Activated T-cell treated with anti-CD3 and anti-CD28 coated beads for 4 hours (primary cell): ENCODE measurements at regions not wholly inside any gene's neighbourhood (a gene's known extent, or its start where the extent isn't known, plus 50 kb on each side); places are given as distances from the start of the nearest gene placed in this dataset.
"Not testable (repeated sequence)": the region's sequence is repeated elsewhere in the genome, so short reads cannot be mapped to it uniquely, and the experiment has no call there.

Experiments
- DNase-seq: peaks from one replicate; pipeline ENCODE4 v3.0.0-alpha.2; 2020

DNA sequence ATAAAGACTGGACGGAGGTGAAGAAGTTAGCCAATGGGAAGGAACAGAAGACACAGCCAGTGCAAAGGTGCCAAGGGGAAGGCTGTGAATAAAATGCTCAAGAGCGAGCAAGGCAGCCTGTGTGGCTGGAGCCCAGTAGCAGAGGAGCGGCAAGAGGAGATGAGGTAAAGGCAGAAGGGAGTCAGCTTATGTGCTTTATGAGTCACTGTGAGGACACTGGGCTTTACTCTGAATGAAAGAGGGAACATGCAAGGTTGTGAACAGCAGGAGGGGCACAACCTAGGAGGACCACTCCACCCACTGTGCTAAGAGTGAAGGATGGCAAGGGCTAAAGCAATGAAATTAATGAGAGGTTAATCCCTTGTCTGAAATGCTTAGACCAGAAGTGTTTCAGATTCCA lies 129.0 kb upstream of the ODAD2 start:
- DNase-seq = no peak

GRCh38 chr10:28125701-28126100 lies 126.8 kb upstream of the ODAD2 start:
- no peak for DNase-seq

- DNase-seq = no peak
These were observed 121.9 kb upstream of the ODAD2 start for GRCh38 chr10:28120795-28121194.

- DNase-seq = no peak
These were observed 121.3 kb upstream of the ODAD2 start for GRCh38 chr10:28120043-28120749.

- DNase-seq = no peak
These were observed 120.2 kb upstream of the ODAD2 start for GRCh38 chr10:28118985-28119628.

DNA sequence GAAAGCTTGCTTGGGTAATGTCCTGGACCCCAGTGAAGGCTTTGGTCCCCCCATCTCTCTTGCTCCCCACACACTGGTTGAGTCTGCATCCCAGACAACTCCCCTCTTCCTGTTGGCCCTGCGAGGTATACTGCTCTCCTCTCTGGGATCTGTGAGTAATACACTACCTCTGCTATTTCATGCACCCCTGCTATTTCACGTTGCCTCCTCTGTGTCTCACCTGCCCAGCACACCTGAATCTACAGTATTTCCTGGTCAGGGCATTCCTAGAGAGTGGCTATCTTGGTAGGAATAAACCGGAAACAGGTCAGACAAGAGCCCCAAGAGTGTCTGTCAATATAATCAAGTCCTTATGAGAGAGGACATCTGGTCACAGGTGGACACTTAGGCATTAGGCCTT lies 114.3 kb upstream of the ODAD2 start:
- DNase-seq = no peak

GRCh38 chr10:28111712-28112111 lies 112.8 kb upstream of the ODAD2 start:
- no peak for DNase-seq

- DNase-seq = no peak
These were observed 106.7 kb upstream of the ODAD2 start for GRCh38 chr10:28105561-28105960.

- no peak for DNase-seq
These were observed 98.8 kb upstream of the ODAD2 start for GRCh38 chr10:28097633-28098032.

DNA sequence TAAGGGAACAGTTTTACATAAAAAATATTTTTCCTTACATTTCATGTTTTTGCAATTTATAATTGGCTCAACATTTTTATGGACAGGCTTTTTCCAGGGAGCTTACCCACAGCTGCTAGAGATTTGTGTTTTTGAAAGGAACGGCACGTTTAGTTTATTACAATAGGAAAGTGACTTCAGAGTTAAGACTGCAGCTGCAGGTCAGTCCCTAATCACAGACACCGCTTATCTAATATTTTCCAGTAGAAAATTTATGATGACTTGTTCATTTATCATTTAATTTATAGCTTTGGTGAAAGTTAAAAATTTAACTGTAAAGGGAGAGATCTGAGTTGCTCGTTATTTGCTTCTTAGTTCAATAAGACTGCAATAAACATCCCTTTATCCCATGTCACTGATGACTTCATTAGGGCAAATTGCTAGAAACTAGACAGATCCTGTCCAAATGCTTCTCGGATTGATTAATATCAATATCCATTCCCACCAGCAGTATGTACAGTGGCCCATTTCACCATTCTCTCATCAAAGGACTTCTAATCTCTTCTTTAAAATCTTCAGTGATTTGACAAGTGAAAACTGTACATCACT lies 97.0 kb upstream of the ODAD2 start:
- no peak for DNase-seq

DNA sequence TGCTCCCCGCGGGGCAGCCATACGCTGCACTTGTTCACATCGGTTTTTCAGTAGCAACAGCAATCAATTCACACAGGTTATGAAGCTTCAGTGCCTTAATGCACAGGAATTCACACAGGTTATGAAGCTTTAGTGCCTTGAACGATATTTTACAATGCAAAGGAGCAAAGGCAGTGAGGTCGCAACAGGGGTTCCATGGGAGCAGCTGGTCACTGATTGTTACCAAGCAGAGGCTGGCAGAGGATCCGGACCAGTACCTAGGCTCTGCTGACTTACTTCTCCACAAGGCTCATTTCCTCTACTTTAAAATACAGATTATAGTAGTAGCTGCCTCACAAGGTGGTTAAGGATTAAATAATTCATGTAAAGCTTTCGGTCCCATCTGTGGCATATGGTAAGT lies 95.2 kb upstream of the ODAD2 start:
- no peak for DNase-seq

DNA sequence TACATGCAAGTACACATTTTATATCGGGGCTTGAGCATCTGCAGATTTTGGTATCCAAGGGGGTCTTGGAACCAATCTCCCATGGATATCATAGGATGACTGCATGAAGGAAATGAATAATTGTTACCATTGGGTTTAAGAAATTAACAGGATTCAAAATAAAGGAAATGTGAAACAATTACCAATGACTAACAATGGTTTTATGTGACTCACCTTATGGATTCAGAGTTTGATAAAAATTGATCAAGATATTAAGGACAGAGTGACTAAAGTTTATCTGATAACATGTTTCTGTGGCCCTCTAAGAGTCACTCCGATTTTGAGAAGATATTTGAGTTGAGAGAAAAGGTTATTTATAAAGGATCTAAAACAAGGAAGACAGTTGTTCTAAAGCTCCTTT lies 93.0 kb upstream of the ODAD2 start:
- no peak for DNase-seq

DNA sequence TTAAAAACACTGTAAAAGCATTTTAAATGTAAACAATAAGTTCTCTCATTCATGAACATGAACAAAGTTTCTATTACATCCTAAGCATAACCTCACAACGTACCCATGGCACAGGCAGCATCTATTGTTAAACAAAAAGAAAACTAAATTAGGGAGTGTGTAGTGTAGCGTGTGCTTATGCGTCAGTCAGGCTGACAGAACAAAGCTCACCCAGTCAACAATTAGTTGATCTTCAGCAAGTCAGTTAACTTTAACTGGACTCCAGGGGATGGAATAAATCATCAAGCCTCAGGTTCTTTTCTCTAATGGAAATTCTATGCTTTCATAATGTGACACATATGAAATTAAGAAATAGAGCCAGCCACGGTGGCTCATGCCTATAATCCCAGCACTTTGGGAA lies 91.6 kb upstream of the ODAD2 start:
- no peak for DNase-seq

DNA sequence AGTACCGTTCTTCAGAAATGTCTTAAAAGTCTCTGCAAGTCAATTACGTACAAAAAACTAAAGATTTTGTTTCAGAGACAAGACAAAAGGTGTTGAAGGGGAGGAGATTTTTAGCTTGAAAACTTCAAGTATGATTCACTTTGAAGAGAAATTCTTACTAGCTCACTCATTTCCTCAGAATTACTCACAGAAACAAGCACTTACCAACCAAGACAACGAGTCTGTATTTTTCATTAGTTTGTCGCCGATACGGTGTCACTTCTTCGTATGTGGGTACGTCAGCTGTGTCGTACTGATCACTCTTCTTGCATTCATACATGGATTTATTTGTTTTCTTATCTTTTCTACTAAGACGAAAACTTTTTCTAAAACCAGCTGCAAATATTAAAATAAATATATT lies 90.6 kb upstream of the ODAD2 start:
- no peak for DNase-seq

GRCh38 chr10:28087661-28088351 lies 88.9 kb upstream of the ODAD2 start:
- no peak for DNase-seq

- DNase-seq = not testable (repeated sequence)
These were observed 86.9 kb upstream of the ODAD2 start for GRCh38 chr10:28085760-28086159.

GRCh38 chr10:28082885-28083284 lies 84.0 kb upstream of the ODAD2 start:
- no peak for DNase-seq

DNA sequence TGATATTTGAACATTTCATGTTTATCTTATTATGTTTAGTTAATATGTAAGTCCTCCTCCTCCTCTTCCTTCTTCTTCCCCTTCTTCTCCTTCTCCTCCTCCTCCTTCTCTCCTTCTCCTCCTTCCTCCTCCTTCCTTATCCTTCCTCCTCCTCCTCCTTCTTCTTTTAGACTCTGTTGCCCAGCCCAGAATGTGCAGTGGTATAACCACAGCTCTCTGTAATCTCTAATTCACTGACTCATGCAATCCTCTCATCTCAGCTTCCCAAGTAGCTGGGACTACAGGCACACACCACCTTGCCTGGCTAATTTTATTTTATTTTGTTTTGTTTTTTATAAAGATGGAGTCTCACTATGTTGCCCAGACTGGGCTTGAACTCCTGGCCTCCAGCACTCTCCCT lies 83.4 kb upstream of the ODAD2 start:
- no peak for DNase-seq

DNA sequence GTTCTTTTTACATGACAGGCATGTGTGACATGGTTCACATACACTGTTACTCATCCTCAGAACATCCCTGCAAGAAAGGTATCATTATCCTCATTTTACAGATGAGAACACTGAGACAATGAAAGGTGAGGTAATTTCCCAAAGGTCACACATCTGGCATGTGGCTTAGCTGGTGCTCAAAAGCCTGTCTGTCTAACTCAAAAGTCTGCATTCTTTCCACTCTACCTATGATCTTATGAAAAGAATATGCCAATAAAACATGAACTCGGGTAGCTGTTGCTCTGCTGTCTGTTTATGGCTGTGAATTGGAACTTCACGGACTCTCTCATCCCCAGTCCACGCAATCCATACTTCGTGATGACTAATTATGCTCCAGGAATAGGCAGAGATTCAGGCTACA lies 79.0 kb upstream of the ODAD2 start:
- no peak for DNase-seq

DNA sequence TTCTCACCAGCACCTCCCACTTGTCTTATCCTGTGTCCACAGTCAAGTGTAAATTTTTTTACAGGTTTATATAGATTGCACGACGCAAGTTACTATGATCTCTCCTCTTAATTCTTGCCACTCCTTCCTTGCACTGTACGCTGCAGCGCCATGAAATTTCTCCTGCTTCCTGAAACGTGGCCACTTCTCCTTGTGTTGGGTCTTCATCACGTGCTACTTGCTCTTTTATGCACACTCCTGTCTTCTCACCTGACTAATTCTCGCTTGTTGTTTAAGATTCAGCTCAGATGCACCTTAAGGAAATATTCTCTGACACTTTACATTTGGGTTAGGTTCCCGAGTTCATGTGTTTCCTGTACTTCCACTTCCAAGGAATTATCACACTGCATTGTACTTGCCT lies 76.5 kb upstream of the ODAD2 start:
- no peak for DNase-seq

DNA sequence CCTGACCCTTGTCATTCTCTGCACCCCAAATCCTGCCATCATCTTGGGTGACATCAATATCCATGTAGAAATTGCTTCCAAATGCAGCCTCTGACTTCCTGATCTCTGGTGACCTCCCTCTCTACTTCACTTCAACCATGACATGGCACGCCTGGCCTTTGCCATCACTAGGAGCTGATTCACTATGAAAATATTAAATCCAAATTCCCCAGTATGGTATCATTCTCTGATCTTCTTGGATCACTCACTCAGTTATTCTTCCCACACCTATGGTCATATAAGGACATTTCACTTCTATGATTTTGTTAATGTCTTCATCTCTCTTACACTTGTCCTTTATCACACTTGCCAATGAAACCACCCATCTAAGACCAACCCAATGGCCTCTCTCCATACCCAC lies 73.7 kb upstream of the ODAD2 start:
- DNase-seq = no peak

DNA sequence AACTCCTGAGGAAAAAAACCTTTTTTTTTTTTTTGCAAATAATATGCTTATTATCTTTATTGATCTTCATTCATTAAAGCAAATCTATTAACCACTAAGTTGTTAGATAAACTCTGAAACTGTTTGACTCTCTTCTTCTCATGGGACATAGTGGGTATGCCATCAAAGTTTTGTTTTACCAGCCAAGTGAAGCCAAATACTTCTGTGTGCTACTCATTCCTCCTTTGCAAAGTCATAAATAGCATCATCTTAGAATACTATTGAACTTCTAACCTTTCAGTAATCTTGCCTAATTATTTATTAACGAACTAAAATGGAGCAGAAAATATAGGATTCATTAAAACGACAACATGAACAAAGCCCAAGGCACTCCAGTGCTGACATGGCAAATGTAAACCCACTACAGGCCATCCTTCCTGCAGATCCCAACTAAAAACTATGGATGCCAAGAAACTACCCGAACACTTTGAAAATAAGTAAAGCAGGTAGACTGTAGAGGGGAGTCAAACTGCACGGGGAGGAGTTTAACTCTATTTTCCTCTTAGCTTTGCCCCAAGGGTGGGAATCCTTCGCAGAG lies 61.2 kb upstream of the ODAD2 start:
- DNase-seq = no peak

DNA sequence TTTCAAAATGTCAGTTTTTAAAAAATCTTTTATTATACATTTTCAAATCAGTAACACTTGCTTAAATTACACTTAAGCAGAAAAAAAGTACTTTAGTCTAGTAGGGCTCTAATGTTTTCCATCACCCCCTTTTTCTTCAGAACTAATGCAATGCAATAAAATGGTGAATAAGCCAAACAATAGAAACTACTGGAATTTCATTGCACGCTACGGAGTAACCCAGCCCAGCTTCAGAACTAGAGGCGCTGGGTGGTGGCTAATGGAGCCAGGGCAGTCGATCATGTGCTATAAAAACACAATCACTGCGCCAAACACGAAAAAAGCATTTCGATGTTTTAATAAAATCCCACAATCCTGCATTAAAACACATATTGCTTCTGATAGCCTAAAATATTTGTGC lies 59.9 kb upstream of the ODAD2 start:
- no peak for DNase-seq
